GM12874 (cell line): ENCODE measurements at regions not wholly inside any gene's neighbourhood (a gene's known extent, or its start where the extent isn't known, plus 50 kb on each side); places are given as distances from the start of the nearest gene placed in this dataset.

Source experiments
- TF ChIP-seq, protein P1 (sequence below): IDR thresholded peaks from 2 replicates; pipeline ENCODE4 v1.5.1; 2011; ENCODE audit warnings: low read depth, mild to moderate bottlenecking, control low read depth, low read length, moderate library complexity; ENCODE audit not compliant: insufficient read depth

DNA sequence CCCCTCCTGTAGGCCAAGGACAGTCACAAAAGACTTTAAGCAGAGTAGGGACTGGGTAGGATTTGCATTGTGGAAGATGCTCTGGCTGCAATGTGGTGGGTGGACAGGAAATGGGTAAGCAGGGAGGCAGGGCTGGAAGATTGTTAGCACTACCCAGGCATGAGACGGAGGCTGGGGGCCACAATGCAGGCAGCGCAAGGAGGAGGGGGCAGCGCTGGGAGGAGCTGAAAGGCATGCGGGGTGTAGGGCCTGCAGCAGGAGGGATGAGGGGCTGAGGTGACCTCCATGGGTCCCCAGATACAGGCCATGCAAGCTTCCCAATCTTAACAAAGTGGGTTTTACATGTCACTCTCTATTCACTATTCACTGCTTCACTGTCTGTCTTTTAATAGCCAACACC lies 213.1 kb downstream of the CXCL12 start:
- TF ChIP-seq, protein P1, sequence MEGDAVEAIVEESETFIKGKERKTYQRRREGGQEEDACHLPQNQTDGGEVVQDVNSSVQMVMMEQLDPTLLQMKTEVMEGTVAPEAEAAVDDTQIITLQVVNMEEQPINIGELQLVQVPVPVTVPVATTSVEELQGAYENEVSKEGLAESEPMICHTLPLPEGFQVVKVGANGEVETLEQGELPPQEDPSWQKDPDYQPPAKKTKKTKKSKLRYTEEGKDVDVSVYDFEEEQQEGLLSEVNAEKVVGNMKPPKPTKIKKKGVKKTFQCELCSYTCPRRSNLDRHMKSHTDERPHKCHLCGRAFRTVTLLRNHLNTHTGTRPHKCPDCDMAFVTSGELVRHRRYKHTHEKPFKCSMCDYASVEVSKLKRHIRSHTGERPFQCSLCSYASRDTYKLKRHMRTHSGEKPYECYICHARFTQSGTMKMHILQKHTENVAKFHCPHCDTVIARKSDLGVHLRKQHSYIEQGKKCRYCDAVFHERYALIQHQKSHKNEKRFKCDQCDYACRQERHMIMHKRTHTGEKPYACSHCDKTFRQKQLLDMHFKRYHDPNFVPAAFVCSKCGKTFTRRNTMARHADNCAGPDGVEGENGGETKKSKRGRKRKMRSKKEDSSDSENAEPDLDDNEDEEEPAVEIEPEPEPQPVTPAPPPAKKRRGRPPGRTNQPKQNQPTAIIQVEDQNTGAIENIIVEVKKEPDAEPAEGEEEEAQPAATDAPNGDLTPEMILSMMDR, result no peak

DNA sequence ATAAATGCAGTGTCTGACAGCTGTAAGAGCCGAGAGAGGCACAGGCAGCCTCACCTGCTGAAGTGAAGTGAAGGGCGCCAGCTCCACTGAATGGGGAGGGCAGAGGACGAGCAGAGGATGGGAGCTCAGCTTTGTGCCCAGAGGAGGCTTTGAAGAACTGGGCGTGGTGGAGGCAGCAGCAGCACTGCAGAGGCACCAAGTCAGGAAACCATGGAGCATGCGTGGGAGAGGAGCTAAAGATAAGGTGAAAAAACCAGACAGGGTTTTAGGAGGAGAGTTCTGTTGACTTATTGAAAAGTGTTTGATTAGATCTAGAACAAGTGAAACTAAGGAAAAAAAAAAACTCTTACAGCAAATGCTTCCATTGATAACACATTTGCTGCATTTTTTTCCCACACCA lies 216.4 kb downstream of the CXCL12 start:
- TF ChIP-seq, protein P1, result no peak

DNA sequence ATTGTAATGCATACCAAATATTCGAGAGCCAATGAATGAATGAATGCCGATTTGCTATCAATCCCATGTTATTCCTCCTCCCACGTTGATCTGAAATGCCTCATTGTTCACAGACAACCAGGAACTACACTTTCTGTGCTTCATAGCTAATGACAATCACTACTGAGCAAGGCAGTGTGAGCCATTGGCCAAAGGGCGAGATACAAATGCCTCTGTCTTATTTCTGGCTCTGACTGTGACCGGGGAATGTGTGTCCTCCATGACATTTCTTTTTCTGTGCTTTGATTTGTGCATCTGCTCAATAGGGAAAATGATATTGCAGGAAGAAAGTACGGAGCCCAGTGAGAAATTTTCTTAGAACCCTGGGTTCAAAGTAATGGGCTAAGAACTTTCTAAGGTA lies 217.1 kb downstream of the CXCL12 start:
- TF ChIP-seq, protein P1, result no peak

DNA sequence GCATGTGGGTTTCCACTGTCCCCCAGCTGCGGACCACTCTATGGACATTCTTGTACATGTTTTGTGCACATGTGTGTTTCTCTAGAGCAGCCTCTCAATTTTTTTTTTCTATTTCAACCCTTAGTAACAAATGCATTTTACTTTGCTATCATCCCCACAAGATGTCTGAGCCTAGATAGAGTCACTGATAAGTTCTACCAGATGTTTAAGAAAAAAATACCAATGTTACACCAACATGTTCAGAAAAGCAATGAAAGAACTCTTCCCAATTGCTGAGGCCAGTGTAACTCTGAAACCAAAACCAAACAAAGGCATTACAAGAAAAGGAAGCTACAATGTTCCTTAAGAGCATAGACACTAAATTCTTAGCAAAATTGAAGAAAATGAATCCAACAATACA lies 218.5 kb downstream of the CXCL12 start:
- TF ChIP-seq, protein P1, result no peak

DNA sequence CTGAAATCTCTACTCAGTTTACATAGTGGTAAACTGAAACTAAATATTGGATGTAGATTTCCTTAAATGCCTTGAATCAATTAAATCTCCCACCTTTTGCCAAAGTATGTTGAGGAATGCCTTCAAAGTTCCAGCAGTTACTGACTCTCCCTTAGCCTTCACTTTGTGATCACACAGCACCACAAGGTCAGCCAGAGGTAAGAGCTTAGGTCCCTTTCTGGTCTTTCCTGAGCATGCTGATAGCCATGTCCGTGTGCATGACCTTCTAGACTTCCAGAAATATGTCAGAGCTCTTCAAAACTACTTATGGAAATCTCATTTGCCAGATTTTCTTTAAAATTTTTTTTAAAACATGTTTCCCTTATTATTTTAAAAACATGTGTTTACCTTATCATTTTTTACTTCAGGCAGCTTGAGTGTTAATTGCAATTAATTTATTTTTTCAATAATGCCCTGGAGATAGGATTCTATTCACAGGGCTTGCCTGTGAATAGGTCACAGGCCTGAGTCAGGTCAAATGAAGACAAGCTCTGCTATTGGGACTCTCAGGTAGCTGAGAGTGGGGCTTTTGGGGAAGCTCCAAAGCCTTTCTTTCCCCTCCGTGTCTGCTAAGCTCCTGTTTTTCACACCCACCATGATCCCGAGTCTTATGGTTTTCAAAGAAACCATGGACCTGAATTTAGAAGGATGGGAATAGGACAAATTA lies 220.5 kb downstream of the CXCL12 start:
- TF ChIP-seq, protein P1, result no peak

DNA sequence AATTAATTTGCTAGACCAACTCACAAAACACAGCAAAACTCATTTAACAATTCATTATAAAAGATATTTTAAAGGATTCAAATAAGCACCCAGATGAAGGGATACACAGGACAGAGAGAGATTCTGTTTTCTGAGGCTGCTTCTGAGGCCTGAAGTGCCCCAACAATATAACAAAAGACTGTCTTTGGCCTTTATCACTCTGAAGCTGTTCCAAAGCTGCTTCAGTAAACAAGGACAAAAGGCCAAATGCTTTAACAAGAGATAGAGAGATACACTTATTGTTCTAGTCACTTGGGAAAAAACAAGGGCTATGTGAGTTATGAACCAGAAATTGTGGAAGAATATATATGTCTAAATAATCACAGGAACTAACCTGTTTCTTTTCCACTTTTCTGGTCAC lies 223.7 kb downstream of the CXCL12 start:
- TF ChIP-seq, protein P1, result no peak

DNA sequence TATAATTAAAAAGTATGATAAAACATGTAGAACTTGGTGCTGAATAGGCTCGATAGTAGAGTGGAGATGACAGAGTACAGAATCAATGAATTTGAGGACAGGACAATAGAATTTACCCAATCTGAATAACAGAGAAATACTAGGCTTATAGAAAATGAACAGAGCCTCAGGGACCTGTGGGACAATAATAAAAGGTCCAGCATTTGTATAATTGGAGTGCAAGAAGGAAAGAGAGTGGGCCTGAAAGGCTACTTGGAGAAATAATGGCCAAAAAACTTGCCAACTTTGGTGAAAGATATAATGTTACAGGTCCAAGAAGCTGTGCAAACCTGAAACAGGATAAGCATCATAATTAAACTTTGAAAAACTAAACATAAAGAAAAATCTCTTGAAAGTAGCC lies 227.3 kb downstream of the CXCL12 start:
- TF ChIP-seq, protein P1, result no peak
